ENCODE measurements at regions not wholly inside any gene's neighbourhood (a gene's known extent, or its start where the extent isn't known, plus 50 kb on each side); places are given as distances from the start of the nearest gene placed in this dataset.
"Not testable (repeated sequence)": the region's sequence is repeated elsewhere in the genome, so short reads cannot be mapped to it uniquely, and the experiment has no call there.

- H3K27ac ChIP-seq (ENCODE audit: low read depth in 1 of 3, low read length in 2 of 3) = no peak overlapping the region
- FAIRE-seq = no peak
- no peak overlapping the region for H3K4me3 ChIP-seq (ENCODE audit: low read depth in 1 of 3, low read length in 3 of 3)
- WGBS, 3 donors = 29 to 49% (median 32%) methylated on average over 3 of the region's 3 CpGs
- H3K36me3 ChIP-seq (ENCODE audit: control insufficient read depth in 3 of 3, insufficient read depth in 2 of 3, low read depth in 1 of 3, low read length in 3 of 3) = no peaks in the 10 kb centered on the region
- H3K4me1 ChIP-seq (ENCODE audit: control insufficient read depth in 3 of 3, insufficient read depth in 2 of 3, low read depth in 1 of 3, low read length in 2 of 3) = no peaks in the 10 kb centered on the region
- DNase-seq = no peak
- H3K27me3 ChIP-seq (ENCODE audit: control insufficient read depth in 3 of 3, insufficient read depth in 3 of 3, low read length in 3 of 3) = no peaks in the 10 kb centered on the region
- H3K9me3 ChIP-seq (ENCODE audit: control insufficient read depth in 2 of 2, insufficient read depth in 1 of 2, low read depth in 1 of 2, low read length in 1 of 2) = peaks cover 0 to 7% of the 10 kb centered on the region in 2 donors
Measured at GRCh38 chr7:54416678-54417077, 125.5 kb upstream of the VSTM2A start.

GRCh38 chr7:54419209-54419608 is 123.0 kb upstream of the VSTM2A start:
- FAIRE-seq (no peak), DNase-seq (no peak)
- WGBS, 3 donors = 83 to 93% (median 86%) methylated on average over 15 of the region's 15 CpGs
- H3K27ac ChIP-seq (ENCODE audit: low read depth in 1 of 3, low read length in 2 of 3) = no peak overlapping the region
- H3K9me3 ChIP-seq (ENCODE audit: control insufficient read depth in 2 of 2, insufficient read depth in 1 of 2, low read depth in 1 of 2, low read length in 1 of 2) = peaks cover 0 to 7% of the 10 kb centered on the region in 2 donors
- no peaks in the 10 kb centered on the region for H3K36me3 ChIP-seq (ENCODE audit: control insufficient read depth in 3 of 3, insufficient read depth in 2 of 3, low read depth in 1 of 3, low read length in 3 of 3)
- no peaks in the 10 kb centered on the region for H3K4me1 ChIP-seq (ENCODE audit: control insufficient read depth in 3 of 3, insufficient read depth in 2 of 3, low read depth in 1 of 3, low read length in 2 of 3)
- no peak overlapping the region for H3K4me3 ChIP-seq (ENCODE audit: low read depth in 1 of 3, low read length in 3 of 3)
- H3K27me3 ChIP-seq (ENCODE audit: control insufficient read depth in 3 of 3, insufficient read depth in 3 of 3, low read length in 3 of 3) = no peaks in the 10 kb centered on the region

GRCh38 chr7:54426406-54426805 is 115.8 kb upstream of the VSTM2A start:
- Histone ChIP-seq H3K27ac (ENCODE audit: low read depth in 1 of 3, low read length in 2 of 3) (no peak overlapping the region), H3K4me3 (ENCODE audit: low read depth in 1 of 3, low read length in 3 of 3) (no peak overlapping the region), H3K27me3 (ENCODE audit: control insufficient read depth in 3 of 3, insufficient read depth in 3 of 3, low read length in 3 of 3) (no peaks in the 10 kb centered on the region), H3K9me3 (ENCODE audit: control insufficient read depth in 2 of 2, insufficient read depth in 1 of 2, low read depth in 1 of 2, low read length in 1 of 2) (no peaks in the 10 kb centered on the region), H3K4me1 (ENCODE audit: control insufficient read depth in 3 of 3, insufficient read depth in 2 of 3, low read depth in 1 of 3, low read length in 2 of 3) (no peaks in the 10 kb centered on the region), H3K36me3 (ENCODE audit: control insufficient read depth in 3 of 3, insufficient read depth in 2 of 3, low read depth in 1 of 3, low read length in 3 of 3) (no peaks in the 10 kb centered on the region)
- DNase-seq (no peak), FAIRE-seq (no peak)
- 70 to 84% (median 72%) methylated on average over 2 of the region's 2 CpGs for WGBS, 3 donors

- H3K4me1 ChIP-seq (ENCODE audit: control insufficient read depth in 3 of 3, insufficient read depth in 2 of 3, low read depth in 1 of 3, low read length in 2 of 3) = no peaks in the 10 kb centered on the region
- H3K27ac ChIP-seq (ENCODE audit: low read depth in 1 of 3, low read length in 2 of 3) = no peak overlapping the region
- H3K27me3 ChIP-seq (ENCODE audit: control insufficient read depth in 3 of 3, insufficient read depth in 3 of 3, low read length in 3 of 3) = no peaks in the 10 kb centered on the region
- H3K9me3 ChIP-seq (ENCODE audit: control insufficient read depth in 2 of 2, insufficient read depth in 1 of 2, low read depth in 1 of 2, low read length in 1 of 2) = no peaks in the 10 kb centered on the region
- DNase-seq = no peak
- H3K4me3 ChIP-seq (ENCODE audit: low read depth in 1 of 3, low read length in 3 of 3) = no peak overlapping the region
- no peak for FAIRE-seq
- H3K36me3 ChIP-seq (ENCODE audit: control insufficient read depth in 3 of 3, insufficient read depth in 2 of 3, low read depth in 1 of 3, low read length in 3 of 3) = no peaks in the 10 kb centered on the region
Measured at GRCh38 chr7:54429111-54429510, 113.1 kb upstream of the VSTM2A start.

- Histone ChIP-seq H3K9me3 (ENCODE audit: control insufficient read depth in 2 of 2, insufficient read depth in 1 of 2, low read depth in 1 of 2, low read length in 1 of 2) (peaks cover 2 to 11% of the 10 kb centered on the region in 2 donors), H3K4me1 (ENCODE audit: control insufficient read depth in 3 of 3, insufficient read depth in 2 of 3, low read depth in 1 of 3, low read length in 2 of 3) (no peaks in the 10 kb centered on the region), H3K4me3 (ENCODE audit: low read depth in 1 of 3, low read length in 3 of 3) (no peak overlapping the region), H3K36me3 (ENCODE audit: control insufficient read depth in 3 of 3, insufficient read depth in 2 of 3, low read depth in 1 of 3, low read length in 3 of 3) (no peaks in the 10 kb centered on the region), H3K27me3 (ENCODE audit: control insufficient read depth in 3 of 3, insufficient read depth in 3 of 3, low read length in 3 of 3) (no peaks in the 10 kb centered on the region), H3K27ac (ENCODE audit: low read depth in 1 of 3, low read length in 2 of 3) (no peak overlapping the region)
- 82 to 83% (median 83%) methylated on average over 5 of the region's 5 CpGs for WGBS, 3 donors
- no peak for FAIRE-seq
- no peak for DNase-seq
Measured at GRCh38 chr7:54439391-54439790, 102.8 kb upstream of the VSTM2A start.

- H3K27ac ChIP-seq (ENCODE audit: low read depth in 1 of 3, low read length in 2 of 3); DNase-seq; H3K27me3 ChIP-seq (ENCODE audit: control insufficient read depth in 3 of 3, insufficient read depth in 3 of 3, low read length in 3 of 3); H3K36me3 ChIP-seq (ENCODE audit: control insufficient read depth in 3 of 3, insufficient read depth in 2 of 3, low read depth in 1 of 3, low read length in 3 of 3); H3K9me3 ChIP-seq (ENCODE audit: control insufficient read depth in 2 of 2, insufficient read depth in 1 of 2, low read depth in 1 of 2, low read length in 1 of 2); H3K4me1 ChIP-seq (ENCODE audit: control insufficient read depth in 3 of 3, insufficient read depth in 2 of 3, low read depth in 1 of 3, low read length in 2 of 3); FAIRE-seq; H3K4me3 ChIP-seq (ENCODE audit: low read depth in 1 of 3, low read length in 3 of 3): not testable (repeated sequence)
- 94 to 95% (median 95%) methylated on average over 28 to 34 of the region's 34 CpGs for WGBS, 3 donors
Measured at GRCh38 chr7:54444046-54444686, 98.0 kb upstream of the VSTM2A start.

GRCh38 chr7:54453168-54453567 is 89.0 kb upstream of the VSTM2A start:
- H3K27me3 ChIP-seq (ENCODE audit: control insufficient read depth in 3 of 3, insufficient read depth in 3 of 3, low read length in 3 of 3); H3K4me3 ChIP-seq (ENCODE audit: low read depth in 1 of 3, low read length in 3 of 3); DNase-seq; H3K27ac ChIP-seq (ENCODE audit: low read depth in 1 of 3, low read length in 2 of 3); FAIRE-seq; H3K4me1 ChIP-seq (ENCODE audit: control insufficient read depth in 3 of 3, insufficient read depth in 2 of 3, low read depth in 1 of 3, low read length in 2 of 3); H3K36me3 ChIP-seq (ENCODE audit: control insufficient read depth in 3 of 3, insufficient read depth in 2 of 3, low read depth in 1 of 3, low read length in 3 of 3): not testable (repeated sequence)
- peaks cover 0 to 18% of the 10 kb centered on the region in 2 donors for H3K9me3 ChIP-seq (ENCODE audit: control insufficient read depth in 2 of 2, insufficient read depth in 1 of 2, low read depth in 1 of 2, low read length in 1 of 2)
- WGBS, 3 donors = 50 to 80% (median 63%) methylated on average over 1 of the region's 1 CpG

GRCh38 chr7:54454700-54455099 is 87.5 kb upstream of the VSTM2A start:
- H3K4me3 ChIP-seq (ENCODE audit: low read depth in 1 of 3, low read length in 3 of 3) = not testable (repeated sequence)
- H3K9me3 ChIP-seq (ENCODE audit: control insufficient read depth in 2 of 2, insufficient read depth in 1 of 2, low read depth in 1 of 2, low read length in 1 of 2) = peaks cover 3 to 27% of the 10 kb centered on the region in 2 donors

GRCh38 chr7:54465095-54465494 is 77.1 kb upstream of the VSTM2A start:
- Histone ChIP-seq H3K27ac (ENCODE audit: low read depth in 1 of 3, low read length in 2 of 3) (no peak overlapping the region), H3K27me3 (ENCODE audit: control insufficient read depth in 3 of 3, insufficient read depth in 3 of 3, low read length in 3 of 3) (no peaks in the 10 kb centered on the region), H3K36me3 (ENCODE audit: control insufficient read depth in 3 of 3, insufficient read depth in 2 of 3, low read depth in 1 of 3, low read length in 3 of 3) (no peaks in the 10 kb centered on the region), H3K4me3 (ENCODE audit: low read depth in 1 of 3, low read length in 3 of 3) (no peak overlapping the region), H3K4me1 (ENCODE audit: control insufficient read depth in 3 of 3, insufficient read depth in 2 of 3, low read depth in 1 of 3, low read length in 2 of 3) (no peaks in the 10 kb centered on the region), H3K9me3 (ENCODE audit: control insufficient read depth in 2 of 2, insufficient read depth in 1 of 2, low read depth in 1 of 2, low read length in 1 of 2) (peaks cover 0 to 14% of the 10 kb centered on the region in 2 donors)
- DNase-seq (no peak), FAIRE-seq (no peak)

More at GRCh38 chr7:54454700-54455099, 87.5 kb upstream of the VSTM2A start:
- DNase-seq; FAIRE-seq; H3K27me3 ChIP-seq (ENCODE audit: control insufficient read depth in 3 of 3, insufficient read depth in 3 of 3, low read length in 3 of 3); H3K4me1 ChIP-seq (ENCODE audit: control insufficient read depth in 3 of 3, insufficient read depth in 2 of 3, low read depth in 1 of 3, low read length in 2 of 3); H3K27ac ChIP-seq (ENCODE audit: low read depth in 1 of 3, low read length in 2 of 3); H3K36me3 ChIP-seq (ENCODE audit: control insufficient read depth in 3 of 3, insufficient read depth in 2 of 3, low read depth in 1 of 3, low read length in 3 of 3): not testable (repeated sequence)
- WGBS, 3 donors = 73 to 83% (median 75%) methylated on average over 6 of the region's 6 CpGs

Data from small intestine (tissue), 7 donors.